ENCODE measurements at regions not wholly inside any gene's neighbourhood (a gene's known extent, or its start where the extent isn't known, plus 50 kb on each side); places are given as distances from the start of the nearest gene placed in this dataset.
"Not testable (repeated sequence)": the region's sequence is repeated elsewhere in the genome, so short reads cannot be mapped to it uniquely, and the experiment has no call there.

GRCh38 chr17:5772017-5772416 lies 187.7 kb upstream of the NLRP1 start:
- H3K4me3 ChIP-seq (ENCODE audit: low read length in 2 of 2); DNase-seq (ENCODE audit: low read depth in 6 of 9, low spot score in 9 of 9); H3K9me3 ChIP-seq (ENCODE audit: control insufficient read depth in 2 of 2, insufficient read depth in 1 of 2, low read length in 1 of 2); H3K4me1 ChIP-seq (ENCODE audit: control insufficient read depth in 2 of 2, insufficient read depth in 2 of 2, low read length in 2 of 2); H3K36me3 ChIP-seq (ENCODE audit: control insufficient read depth in 2 of 2, insufficient read depth in 2 of 2, low read length in 1 of 2); H3K27ac ChIP-seq (ENCODE audit: low read depth in 1 of 2, low read length in 1 of 2): not testable (repeated sequence)
- 95% methylated on average over 11 of the region's 11 CpGs for WGBS
- H3K27me3 ChIP-seq (ENCODE audit: control insufficient read depth in 2 of 2, insufficient read depth in 1 of 2, low read length in 1 of 2), result peaks cover 14 to 26% of the 10 kb centered on the region in 2 donors

- Histone ChIP-seq H3K9me3 (ENCODE audit: control insufficient read depth in 2 of 2, insufficient read depth in 1 of 2, low read length in 1 of 2) (no peaks in the 10 kb centered on the region), H3K4me3 (ENCODE audit: low read length in 2 of 2) (no peak overlapping the region), H3K4me1 (ENCODE audit: control insufficient read depth in 2 of 2, insufficient read depth in 2 of 2, low read length in 2 of 2) (peaks cover 0 to 3% of the 10 kb centered on the region in 2 donors), H3K27me3 (ENCODE audit: control insufficient read depth in 2 of 2, insufficient read depth in 1 of 2, low read length in 1 of 2) (peaks cover 14 to 26% of the 10 kb centered on the region in 2 donors), H3K36me3 (ENCODE audit: control insufficient read depth in 2 of 2, insufficient read depth in 2 of 2, low read length in 1 of 2) (no peaks in the 10 kb centered on the region), H3K27ac (ENCODE audit: low read depth in 1 of 2, low read length in 1 of 2) (no peak overlapping the region)
- WGBS, result 85% methylated on average over 13 of the region's 13 CpGs
- no peak for DNase-seq (ENCODE audit: low read depth in 6 of 9, low spot score in 9 of 9)
Measured at GRCh38 chr17:5772720-5773119, 188.4 kb upstream of the NLRP1 start.

GRCh38 chr17:5773816-5774360 lies 189.6 kb upstream of the NLRP1 start:
- Histone ChIP-seq H3K27me3 (ENCODE audit: control insufficient read depth in 2 of 2, insufficient read depth in 1 of 2, low read length in 1 of 2) (peaks cover 14 to 26% of the 10 kb centered on the region in 2 donors), H3K36me3 (ENCODE audit: control insufficient read depth in 2 of 2, insufficient read depth in 2 of 2, low read length in 1 of 2) (no peaks in the 10 kb centered on the region), H3K27ac (ENCODE audit: low read depth in 1 of 2, low read length in 1 of 2) (no peak overlapping the region), H3K4me3 (ENCODE audit: low read length in 2 of 2) (no peak overlapping the region), H3K4me1 (ENCODE audit: control insufficient read depth in 2 of 2, insufficient read depth in 2 of 2, low read length in 2 of 2) (peaks cover 0 to 3% of the 10 kb centered on the region in 2 donors), H3K9me3 (ENCODE audit: control insufficient read depth in 2 of 2, insufficient read depth in 1 of 2, low read length in 1 of 2) (no peaks in the 10 kb centered on the region)
- no peak for DNase-seq (ENCODE audit: low read depth in 6 of 9, low spot score in 9 of 9)
- 85% methylated on average over 7 of the region's 7 CpGs for WGBS

- 69% methylated on average over 8 of the region's 8 CpGs for WGBS
- peaks cover 8 to 16% of the 10 kb centered on the region in 2 donors for H3K27me3 ChIP-seq (ENCODE audit: control insufficient read depth in 2 of 2, insufficient read depth in 1 of 2, low read length in 1 of 2)
- no peak for DNase-seq (ENCODE audit: low read depth in 6 of 9, low spot score in 9 of 9)
Measured at GRCh38 chr17:5775098-5775497, 190.8 kb upstream of the NLRP1 start.

GRCh38 chr17:5780476-5780875 lies 196.2 kb upstream of the NLRP1 start:
- Histone ChIP-seq H3K36me3 (ENCODE audit: control insufficient read depth in 2 of 2, insufficient read depth in 2 of 2, low read length in 1 of 2) (no peaks in the 10 kb centered on the region), H3K27ac (ENCODE audit: low read depth in 1 of 2, low read length in 1 of 2) (no peak overlapping the region), H3K9me3 (ENCODE audit: control insufficient read depth in 2 of 2, insufficient read depth in 1 of 2, low read length in 1 of 2) (no peaks in the 10 kb centered on the region), H3K27me3 (ENCODE audit: control insufficient read depth in 2 of 2, insufficient read depth in 1 of 2, low read length in 1 of 2) (no peaks in the 10 kb centered on the region), H3K4me3 (ENCODE audit: low read length in 2 of 2) (no peak overlapping the region), H3K4me1 (ENCODE audit: control insufficient read depth in 2 of 2, insufficient read depth in 2 of 2, low read length in 2 of 2) (no peaks in the 10 kb centered on the region)
- WGBS, result 90% methylated on average over 11 of the region's 11 CpGs
- no peak for DNase-seq (ENCODE audit: low read depth in 6 of 9, low spot score in 9 of 9)

More at GRCh38 chr17:5775098-5775497, 190.8 kb upstream of the NLRP1 start:
- no peaks in the 10 kb centered on the region for H3K9me3 ChIP-seq (ENCODE audit: control insufficient read depth in 2 of 2, insufficient read depth in 1 of 2, low read length in 1 of 2)
- no peak overlapping the region for H3K4me3 ChIP-seq (ENCODE audit: low read length in 2 of 2)
- H3K4me1 ChIP-seq (ENCODE audit: control insufficient read depth in 2 of 2, insufficient read depth in 2 of 2, low read length in 2 of 2), result no peaks in the 10 kb centered on the region
- no peak overlapping the region for H3K27ac ChIP-seq (ENCODE audit: low read depth in 1 of 2, low read length in 1 of 2)
- H3K36me3 ChIP-seq (ENCODE audit: control insufficient read depth in 2 of 2, insufficient read depth in 2 of 2, low read length in 1 of 2), result no peaks in the 10 kb centered on the region

- Histone ChIP-seq H3K4me3 (ENCODE audit: low read length in 2 of 2) (no peak overlapping the region), H3K27ac (ENCODE audit: low read depth in 1 of 2, low read length in 1 of 2) (no peak overlapping the region), H3K4me1 (ENCODE audit: control insufficient read depth in 2 of 2, insufficient read depth in 2 of 2, low read length in 2 of 2) (peaks cover 0 to 3% of the 10 kb centered on the region in 2 donors), H3K36me3 (ENCODE audit: control insufficient read depth in 2 of 2, insufficient read depth in 2 of 2, low read length in 1 of 2) (no peaks in the 10 kb centered on the region), H3K9me3 (ENCODE audit: control insufficient read depth in 2 of 2, insufficient read depth in 1 of 2, low read length in 1 of 2) (no peaks in the 10 kb centered on the region), H3K27me3 (ENCODE audit: control insufficient read depth in 2 of 2, insufficient read depth in 1 of 2, low read length in 1 of 2) (no peaks in the 10 kb centered on the region)
- WGBS, result 81% methylated on average over 13 of the region's 13 CpGs
- DNase-seq (ENCODE audit: low read depth in 6 of 9, low spot score in 9 of 9), result no peak
Measured at GRCh38 chr17:5781236-5781927, 197.1 kb upstream of the NLRP1 start.

- no peak overlapping the region for H3K4me3 ChIP-seq (ENCODE audit: low read length in 2 of 2)
- no peak overlapping the region for H3K27ac ChIP-seq (ENCODE audit: low read depth in 1 of 2, low read length in 1 of 2)
- H3K27me3 ChIP-seq (ENCODE audit: control insufficient read depth in 2 of 2, insufficient read depth in 1 of 2, low read length in 1 of 2), result no peaks in the 10 kb centered on the region
- DNase-seq (ENCODE audit: low read depth in 6 of 9, low spot score in 9 of 9), result no peak
- H3K4me1 ChIP-seq (ENCODE audit: control insufficient read depth in 2 of 2, insufficient read depth in 2 of 2, low read length in 2 of 2), result peaks cover 0 to 5% of the 10 kb centered on the region in 2 donors
- H3K9me3 ChIP-seq (ENCODE audit: control insufficient read depth in 2 of 2, insufficient read depth in 1 of 2, low read length in 1 of 2), result no peaks in the 10 kb centered on the region
- WGBS, result 91% methylated on average over 4 of the region's 4 CpGs
- no peaks in the 10 kb centered on the region for H3K36me3 ChIP-seq (ENCODE audit: control insufficient read depth in 2 of 2, insufficient read depth in 2 of 2, low read length in 1 of 2)
Measured at GRCh38 chr17:5783269-5783668, 199.0 kb upstream of the NLRP1 start.

GRCh38 chr17:5783851-5784250 lies 199.5 kb upstream of the NLRP1 start:
- Histone ChIP-seq H3K27ac (ENCODE audit: low read depth in 1 of 2, low read length in 1 of 2) (no peak overlapping the region), H3K9me3 (ENCODE audit: control insufficient read depth in 2 of 2, insufficient read depth in 1 of 2, low read length in 1 of 2) (no peaks in the 10 kb centered on the region), H3K4me1 (ENCODE audit: control insufficient read depth in 2 of 2, insufficient read depth in 2 of 2, low read length in 2 of 2) (peaks cover 0 to 5% of the 10 kb centered on the region in 2 donors), H3K4me3 (ENCODE audit: low read length in 2 of 2) (no peak overlapping the region), H3K27me3 (ENCODE audit: control insufficient read depth in 2 of 2, insufficient read depth in 1 of 2, low read length in 1 of 2) (no peaks in the 10 kb centered on the region), H3K36me3 (ENCODE audit: control insufficient read depth in 2 of 2, insufficient read depth in 2 of 2, low read length in 1 of 2) (no peaks in the 10 kb centered on the region)
- DNase-seq (ENCODE audit: low read depth in 6 of 9, low spot score in 9 of 9), result no peak
- 94% methylated on average over 3 of the region's 3 CpGs for WGBS

- WGBS, result 90% methylated on average over 2 of the region's 2 CpGs
- Histone ChIP-seq H3K4me1 (ENCODE audit: control insufficient read depth in 2 of 2, insufficient read depth in 2 of 2, low read length in 2 of 2) (peaks cover 0 to 5% of the 10 kb centered on the region in 2 donors), H3K36me3 (ENCODE audit: control insufficient read depth in 2 of 2, insufficient read depth in 2 of 2, low read length in 1 of 2) (no peaks in the 10 kb centered on the region), H3K9me3 (ENCODE audit: control insufficient read depth in 2 of 2, insufficient read depth in 1 of 2, low read length in 1 of 2) (no peaks in the 10 kb centered on the region), H3K4me3 (ENCODE audit: low read length in 2 of 2) (no peak overlapping the region), H3K27me3 (ENCODE audit: control insufficient read depth in 2 of 2, insufficient read depth in 1 of 2, low read length in 1 of 2) (peaks cover 0 to 4% of the 10 kb centered on the region in 2 donors), H3K27ac (ENCODE audit: low read depth in 1 of 2, low read length in 1 of 2) (no peak overlapping the region)
- no peak for DNase-seq (ENCODE audit: low read depth in 6 of 9, low spot score in 9 of 9)
Measured at GRCh38 chr17:5784791-5785190, 200.5 kb upstream of the NLRP1 start.
